HEK293T (cell line): ENCODE measurements at regions not wholly inside any gene's neighbourhood (a gene's known extent, or its start where the extent isn't known, plus 50 kb on each side); places are given as distances from the start of the nearest gene placed in this dataset.

Experiments used
- BHLHE40 ChIP-seq: fragments of 450-650 bp; IDR thresholded peaks from 2 replicates; pipeline ENCODE4 v1.6.1; 2016; ENCODE audit warnings: mild to moderate bottlenecking, moderate library complexity, borderline replicate concordance
- ELF4 ChIP-seq: fragments of 450-650 bp; IDR thresholded peaks from 2 replicates; pipeline ENCODE4 v1.6.1; 2017; ENCODE audit warnings: antibody characterized with exemption
- FOXK2 ChIP-seq: fragments of 450-650 bp; IDR thresholded peaks from 2 replicates; pipeline ENCODE4 v1.6.1; 2016; ENCODE audit warnings: mild to moderate bottlenecking
- L3MBTL2 ChIP-seq: fragments of 450-650 bp; conservative IDR thresholded peaks from 2 replicates; pipeline ENCODE4 v1.6.1; 2016; ENCODE audit warnings: mild to moderate bottlenecking

GRCh38 chr2:17319090-17319489 is 199.2 kb downstream of the RAD51AP2 start:
- TF ChIP-seq FOXK2 (no peak), ELF4 (no peak), BHLHE40 (no peak), L3MBTL2 (no peak)
